Mammary epithelial cell (primary cell): ENCODE measurements at regions not wholly inside any gene's neighbourhood (a gene's known extent, or its start where the extent isn't known, plus 50 kb on each side); places are given as distances from the start of the nearest gene placed in this dataset.

Source experiments
- CTCF ChIP-seq, 2 donors: IDR thresholded peaks in 1 of 2; conservative IDR thresholded peaks in 1 of 2; 2 replicates each; pipeline ENCODE4 v1.5.1; 2011 to 2012; ENCODE audit warnings: inconsistent platforms in 2 of 2, low read length in 2 of 2, mild to moderate bottlenecking in 2 of 2, control low read depth in 1 of 2, low read depth in 1 of 2; ENCODE audit not compliant: insufficient read depth in 1 of 2; ENCODE audit errors: extremely low read depth in 1 of 2
- EZH2 ChIP-seq: IDR thresholded peaks from 2 replicates; pipeline ENCODE4 v1.6.1; 2012; ENCODE audit warnings: low read length, inconsistent platforms, borderline replicate concordance

GRCh38 chr4:32455231-32455630 lies 1735.1 kb downstream of the PCDH7 start:
- TF ChIP-seq CTCF (conservative IDR thresholded peaks at IDR 0.05 in 1 of 2, IDR thresholded peaks at IDR 0.05 in 1 of 2; ENCODE audit: extremely low read depth in 1 of 2, insufficient read depth in 1 of 2, low read depth in 1 of 2, low read length in 2 of 2) (no peak), EZH2 (no peak)
